ENCODE measurements at regions not wholly inside any gene's neighbourhood (a gene's known extent, or its start where the extent isn't known, plus 50 kb on each side); places are given as distances from the start of the nearest gene placed in this dataset.

DNA sequence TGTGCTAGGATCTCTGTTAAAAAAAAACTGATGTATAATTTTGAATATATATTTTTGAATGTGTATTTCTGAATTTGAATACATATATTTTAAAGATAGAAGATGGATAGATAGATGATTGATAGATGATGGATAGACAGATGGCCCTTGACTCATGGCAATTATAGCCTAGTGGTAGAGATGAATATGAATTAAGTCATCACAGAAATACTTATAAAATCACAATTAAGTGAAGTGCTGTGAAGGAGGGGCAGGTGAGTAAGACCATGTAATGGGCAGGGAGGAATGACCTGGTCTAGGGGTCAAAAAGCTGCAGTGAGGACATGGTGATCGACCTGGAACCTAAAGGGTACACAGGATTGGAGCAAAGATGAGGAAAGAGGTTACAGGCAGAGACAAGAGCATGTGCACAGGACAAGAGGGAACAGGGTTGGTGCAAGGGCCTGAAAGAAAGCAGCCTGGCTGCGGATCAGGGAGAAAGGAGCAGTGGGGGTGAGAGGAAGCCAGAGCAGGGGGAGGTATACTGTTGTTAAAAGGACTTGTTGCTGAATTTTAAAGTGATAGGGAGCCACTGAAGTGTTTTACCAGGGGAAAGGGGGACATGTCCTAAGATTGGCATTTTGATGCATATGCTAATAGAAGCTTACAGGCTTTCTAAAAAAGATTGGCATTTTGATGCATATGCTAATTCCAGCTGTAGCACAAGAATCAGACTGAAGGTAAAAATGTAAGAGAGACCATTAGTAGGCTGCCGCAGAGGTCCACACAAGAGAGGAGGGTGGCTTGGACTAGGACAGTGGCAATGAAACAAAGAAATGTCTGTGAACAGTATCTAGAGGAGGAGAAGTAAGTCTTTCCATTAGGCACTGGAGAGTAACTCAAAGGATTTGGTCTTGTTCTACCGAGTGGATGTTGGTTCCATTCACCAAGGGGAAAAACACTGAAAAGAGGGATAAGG, 527.8 kb downstream of the AGTPBP1 start:
- H3K9me3 ChIP-seq (ENCODE audit: control insufficient read depth in 2 of 2, insufficient read depth in 1 of 2, low read depth in 1 of 2, low read length in 1 of 2): no peaks in the 10 kb centered on the region
- no peaks in the 10 kb centered on the region for H3K27me3 ChIP-seq (ENCODE audit: control insufficient read depth in 1 of 2, insufficient read depth in 2 of 2, low read length in 2 of 2)
- no peaks in the 10 kb centered on the region for H3K36me3 ChIP-seq (ENCODE audit: control insufficient read depth in 2 of 2, insufficient read depth in 2 of 2, low read length in 1 of 2)
- H3K27ac ChIP-seq (ENCODE audit: low read depth in 2 of 2, low read length in 1 of 2): no peak overlapping the region
- 64 to 76% methylated on average over 4 of the region's 4 CpGs for WGBS, 2 donors
- H3K4me3 ChIP-seq (ENCODE audit: low read depth in 1 of 2, low read length in 2 of 2): no peak overlapping the region
- H3K4me1 ChIP-seq (ENCODE audit: control insufficient read depth in 2 of 2, insufficient read depth in 2 of 2, low read length in 1 of 2): no peaks in the 10 kb centered on the region

- Histone ChIP-seq H3K9me3 (ENCODE audit: control insufficient read depth in 2 of 2, insufficient read depth in 1 of 2, low read depth in 1 of 2, low read length in 1 of 2) (no peaks in the 10 kb centered on the region), H3K4me3 (ENCODE audit: low read depth in 1 of 2, low read length in 2 of 2) (no peak overlapping the region), H3K4me1 (ENCODE audit: control insufficient read depth in 2 of 2, insufficient read depth in 2 of 2, low read length in 1 of 2) (no peaks in the 10 kb centered on the region), H3K27me3 (ENCODE audit: control insufficient read depth in 1 of 2, insufficient read depth in 2 of 2, low read length in 2 of 2) (no peaks in the 10 kb centered on the region), H3K27ac (ENCODE audit: low read depth in 2 of 2, low read length in 1 of 2) (no peak overlapping the region), H3K36me3 (ENCODE audit: control insufficient read depth in 2 of 2, insufficient read depth in 2 of 2, low read length in 1 of 2) (no peaks in the 10 kb centered on the region)
- 31 to 33% methylated on average over 2 of the region's 2 CpGs for WGBS, 2 donors
Observed at GRCh38 chr9:85212887-85213286, 528.9 kb downstream of the AGTPBP1 start.

DNA sequence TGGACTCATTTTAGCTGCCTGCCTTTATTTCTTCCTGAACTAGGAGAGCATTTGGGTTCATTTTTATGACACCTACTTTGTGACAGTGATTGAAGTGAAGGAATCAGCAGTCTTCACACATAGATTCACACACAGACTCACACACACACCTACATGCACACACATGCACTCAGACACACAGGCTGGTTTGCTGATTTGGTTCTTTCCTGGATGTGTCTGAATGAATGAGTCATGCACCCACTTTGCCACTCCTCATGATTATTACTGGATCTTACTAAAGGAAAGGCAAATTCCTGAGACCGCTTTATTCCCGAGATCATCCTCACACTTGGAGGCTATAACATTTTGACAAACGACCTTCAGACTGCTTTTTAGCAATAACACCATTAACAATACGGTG, 529.5 kb downstream of the AGTPBP1 start:
- no peaks in the 10 kb centered on the region for H3K36me3 ChIP-seq (ENCODE audit: control insufficient read depth in 2 of 2, insufficient read depth in 2 of 2, low read length in 1 of 2)
- no peaks in the 10 kb centered on the region for H3K27me3 ChIP-seq (ENCODE audit: control insufficient read depth in 1 of 2, insufficient read depth in 2 of 2, low read length in 2 of 2)
- no peaks in the 10 kb centered on the region for H3K9me3 ChIP-seq (ENCODE audit: control insufficient read depth in 2 of 2, insufficient read depth in 1 of 2, low read depth in 1 of 2, low read length in 1 of 2)
- H3K27ac ChIP-seq (ENCODE audit: low read depth in 2 of 2, low read length in 1 of 2): no peak overlapping the region
- no peaks in the 10 kb centered on the region for H3K4me1 ChIP-seq (ENCODE audit: control insufficient read depth in 2 of 2, insufficient read depth in 2 of 2, low read length in 1 of 2)
- no peak overlapping the region for H3K4me3 ChIP-seq (ENCODE audit: low read depth in 1 of 2, low read length in 2 of 2)
- WGBS, 2 donors: 21 to 32% methylated on average over 4 of the region's 4 CpGs

DNA sequence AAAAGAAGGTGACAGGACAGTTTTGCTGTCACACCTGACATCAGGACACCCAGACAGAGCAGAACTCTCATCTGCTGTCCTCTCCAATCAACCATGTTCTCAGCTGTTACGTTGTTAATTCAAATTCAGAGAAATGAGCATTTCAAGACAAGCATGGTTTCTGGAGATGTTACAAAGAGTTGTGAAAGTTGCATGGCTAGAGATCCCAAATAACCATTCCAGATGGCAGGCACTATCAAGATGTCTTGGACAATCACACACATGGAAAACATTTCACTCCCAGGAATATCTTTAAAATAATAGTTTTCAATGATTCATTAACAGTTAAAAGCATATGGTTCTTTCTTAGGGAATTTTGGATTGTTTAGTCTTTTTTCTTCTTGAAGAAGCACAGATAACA, 533.1 kb downstream of the AGTPBP1 start:
- Histone ChIP-seq H3K36me3 (ENCODE audit: control insufficient read depth in 2 of 2, insufficient read depth in 2 of 2, low read length in 1 of 2) (no peaks in the 10 kb centered on the region), H3K27me3 (ENCODE audit: control insufficient read depth in 1 of 2, insufficient read depth in 2 of 2, low read length in 2 of 2) (no peaks in the 10 kb centered on the region)
- 83 to 91% methylated on average over 1 of the region's 1 CpG for WGBS, 2 donors

GRCh38 chr9:85204176-85204575, 534.6 kb downstream of the NTRK2 start:
- H3K36me3 ChIP-seq (ENCODE audit: control insufficient read depth in 2 of 2, insufficient read depth in 2 of 2, low read length in 1 of 2): no peaks in the 10 kb centered on the region
- H3K27me3 ChIP-seq (ENCODE audit: control insufficient read depth in 1 of 2, insufficient read depth in 2 of 2, low read length in 2 of 2): no peaks in the 10 kb centered on the region
- no peak overlapping the region for H3K27ac ChIP-seq (ENCODE audit: low read depth in 2 of 2, low read length in 1 of 2)
- no peak overlapping the region for H3K4me3 ChIP-seq (ENCODE audit: low read depth in 1 of 2, low read length in 2 of 2)
- no peaks in the 10 kb centered on the region for H3K9me3 ChIP-seq (ENCODE audit: control insufficient read depth in 2 of 2, insufficient read depth in 1 of 2, low read depth in 1 of 2, low read length in 1 of 2)
- 64 to 77% methylated on average over 3 of the region's 3 CpGs for WGBS, 2 donors
- H3K4me1 ChIP-seq (ENCODE audit: control insufficient read depth in 2 of 2, insufficient read depth in 2 of 2, low read length in 1 of 2): no peaks in the 10 kb centered on the region

More for the DNA sequence above, 533.1 kb downstream of the AGTPBP1 start:
- no peaks in the 10 kb centered on the region for H3K9me3 ChIP-seq (ENCODE audit: control insufficient read depth in 2 of 2, insufficient read depth in 1 of 2, low read depth in 1 of 2, low read length in 1 of 2)
- no peak overlapping the region for H3K27ac ChIP-seq (ENCODE audit: low read depth in 2 of 2, low read length in 1 of 2)
- H3K4me1 ChIP-seq (ENCODE audit: control insufficient read depth in 2 of 2, insufficient read depth in 2 of 2, low read length in 1 of 2): no peaks in the 10 kb centered on the region
- H3K4me3 ChIP-seq (ENCODE audit: low read depth in 1 of 2, low read length in 2 of 2): no peak overlapping the region

DNA sequence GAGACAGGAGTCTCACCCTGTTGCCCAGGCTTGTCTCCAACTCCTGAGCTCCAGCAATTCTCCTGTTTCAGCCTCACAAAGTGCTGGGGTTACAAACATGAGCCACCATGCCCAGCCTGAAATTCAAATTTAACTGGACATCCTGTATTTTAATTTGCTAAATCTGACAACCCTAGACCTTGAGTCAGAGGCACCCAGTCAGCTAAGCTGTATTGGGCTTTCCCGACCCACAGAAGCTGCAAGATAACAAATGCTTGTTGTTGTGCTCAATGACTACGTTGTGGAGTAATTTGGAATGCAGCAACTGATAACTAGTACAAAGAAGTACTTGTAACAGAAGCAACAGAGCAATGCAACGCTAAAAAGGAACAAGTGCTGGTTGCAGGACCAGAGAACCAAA, 533.1 kb downstream of the NTRK2 start:
- Histone ChIP-seq H3K4me3 (ENCODE audit: low read depth in 1 of 2, low read length in 2 of 2) (no peak overlapping the region), H3K27ac (ENCODE audit: low read depth in 2 of 2, low read length in 1 of 2) (no peak overlapping the region), H3K36me3 (ENCODE audit: control insufficient read depth in 2 of 2, insufficient read depth in 2 of 2, low read length in 1 of 2) (no peaks in the 10 kb centered on the region), H3K9me3 (ENCODE audit: control insufficient read depth in 2 of 2, insufficient read depth in 1 of 2, low read depth in 1 of 2, low read length in 1 of 2) (no peaks in the 10 kb centered on the region), H3K4me1 (ENCODE audit: control insufficient read depth in 2 of 2, insufficient read depth in 2 of 2, low read length in 1 of 2) (no peaks in the 10 kb centered on the region), H3K27me3 (ENCODE audit: control insufficient read depth in 1 of 2, insufficient read depth in 2 of 2, low read length in 2 of 2) (no peaks in the 10 kb centered on the region)
- 69 to 72% methylated on average over 3 of the region's 3 CpGs for WGBS, 2 donors

DNA sequence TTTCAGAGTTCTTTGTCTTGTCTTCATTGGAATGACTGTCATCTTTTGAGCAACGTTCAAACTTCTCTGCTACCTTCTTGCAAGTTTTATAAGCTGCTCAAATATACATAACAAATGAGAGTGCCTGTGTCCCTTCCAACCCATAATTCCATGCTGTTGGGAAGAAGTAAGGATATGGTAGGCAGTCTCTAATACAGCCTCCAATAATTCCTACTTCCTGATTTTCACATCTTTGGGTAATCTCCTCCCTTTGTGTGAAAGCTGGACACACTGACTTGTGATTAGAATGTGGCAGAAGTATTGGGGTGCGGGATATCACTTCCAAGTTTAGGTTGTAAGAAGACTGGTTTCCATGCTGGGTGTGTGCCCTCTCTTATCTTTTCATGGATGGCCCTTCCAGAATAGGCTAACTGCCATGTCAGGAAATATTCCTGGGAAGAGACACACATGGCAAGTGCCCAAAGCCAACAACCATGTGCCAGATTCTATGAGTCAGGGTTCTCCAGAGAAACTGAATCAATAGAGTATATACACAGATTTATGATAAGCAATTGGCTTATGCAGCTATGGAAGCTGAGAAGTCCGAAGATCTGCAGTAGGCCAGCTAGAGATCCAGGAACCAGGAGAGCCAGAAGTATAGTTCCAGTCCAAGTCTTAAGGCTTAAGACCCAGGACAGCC, 531.3 kb downstream of the NTRK2 start:
- Histone ChIP-seq H3K4me1 (ENCODE audit: control insufficient read depth in 2 of 2, insufficient read depth in 2 of 2, low read length in 1 of 2) (no peaks in the 10 kb centered on the region), H3K36me3 (ENCODE audit: control insufficient read depth in 2 of 2, insufficient read depth in 2 of 2, low read length in 1 of 2) (no peaks in the 10 kb centered on the region), H3K27me3 (ENCODE audit: control insufficient read depth in 1 of 2, insufficient read depth in 2 of 2, low read length in 2 of 2) (no peaks in the 10 kb centered on the region), H3K4me3 (ENCODE audit: low read depth in 1 of 2, low read length in 2 of 2) (no peak overlapping the region), H3K27ac (ENCODE audit: low read depth in 2 of 2, low read length in 1 of 2) (no peak overlapping the region), H3K9me3 (ENCODE audit: control insufficient read depth in 2 of 2, insufficient read depth in 1 of 2, low read depth in 1 of 2, low read length in 1 of 2) (no peaks in the 10 kb centered on the region)
- 55 to 61% methylated on average over 3 of the region's 3 CpGs for WGBS, 2 donors

GRCh38 chr9:85199866-85200495, 530.5 kb downstream of the NTRK2 start:
- 75 to 76% methylated on average over 1 of the region's 1 CpG for WGBS, 2 donors
- H3K27ac ChIP-seq (ENCODE audit: low read depth in 2 of 2, low read length in 1 of 2): no peak overlapping the region
- no peaks in the 10 kb centered on the region for H3K27me3 ChIP-seq (ENCODE audit: control insufficient read depth in 1 of 2, insufficient read depth in 2 of 2, low read length in 2 of 2)
- no peaks in the 10 kb centered on the region for H3K9me3 ChIP-seq (ENCODE audit: control insufficient read depth in 2 of 2, insufficient read depth in 1 of 2, low read depth in 1 of 2, low read length in 1 of 2)
- no peaks in the 10 kb centered on the region for H3K36me3 ChIP-seq (ENCODE audit: control insufficient read depth in 2 of 2, insufficient read depth in 2 of 2, low read length in 1 of 2)
- H3K4me3 ChIP-seq (ENCODE audit: low read depth in 1 of 2, low read length in 2 of 2): no peak overlapping the region
- no peaks in the 10 kb centered on the region for H3K4me1 ChIP-seq (ENCODE audit: control insufficient read depth in 2 of 2, insufficient read depth in 2 of 2, low read length in 1 of 2)

GRCh38 chr9:85192750-85193149, 523.2 kb downstream of the NTRK2 start:
- H3K36me3 ChIP-seq (ENCODE audit: control insufficient read depth in 2 of 2, insufficient read depth in 2 of 2, low read length in 1 of 2): no peaks in the 10 kb centered on the region
- 85% methylated on average over 4 of the region's 4 CpGs for WGBS, 2 donors
- H3K27me3 ChIP-seq (ENCODE audit: control insufficient read depth in 1 of 2, insufficient read depth in 2 of 2, low read length in 2 of 2): no peaks in the 10 kb centered on the region
- H3K27ac ChIP-seq (ENCODE audit: low read depth in 2 of 2, low read length in 1 of 2): no peak overlapping the region
- H3K9me3 ChIP-seq (ENCODE audit: control insufficient read depth in 2 of 2, insufficient read depth in 1 of 2, low read depth in 1 of 2, low read length in 1 of 2): no peaks in the 10 kb centered on the region
- no peaks in the 10 kb centered on the region for H3K4me1 ChIP-seq (ENCODE audit: control insufficient read depth in 2 of 2, insufficient read depth in 2 of 2, low read length in 1 of 2)
- H3K4me3 ChIP-seq (ENCODE audit: low read depth in 1 of 2, low read length in 2 of 2): no peak overlapping the region
